ENCODE measurements at regions not wholly inside any gene's neighbourhood (a gene's known extent, or its start where the extent isn't known, plus 50 kb on each side); places are given as distances from the start of the nearest gene placed in this dataset.

- no peak for DNase-seq (ENCODE audit: low spot score)
Measured at GRCh38 chr3:194804796-194805195, 119.1 kb downstream of the FAM43A start.

GRCh38 chr3:194805546-194805945 lies 119.9 kb downstream of the FAM43A start:
- no peak for DNase-seq (ENCODE audit: low spot score)

- DNase-seq (ENCODE audit: low spot score): no peak
Measured at GRCh38 chr3:194806991-194807630, 121.4 kb downstream of the FAM43A start.

GRCh38 chr3:194808640-194809097 lies 123.0 kb downstream of the FAM43A start:
- DNase-seq (ENCODE audit: low spot score): no peak

GRCh38 chr3:194809382-194809781 lies 123.7 kb downstream of the FAM43A start:
- DNase-seq (ENCODE audit: low spot score): no peak

- no peak for DNase-seq (ENCODE audit: low spot score)
Measured at GRCh38 chr3:194810076-194810475, 124.4 kb downstream of the FAM43A start.

GRCh38 chr3:194811118-194811517 lies 125.4 kb downstream of the FAM43A start:
- no peak for DNase-seq (ENCODE audit: low spot score)

GRCh38 chr3:194812176-194812575 lies 126.5 kb downstream of the FAM43A start:
- DNase-seq (ENCODE audit: low spot score): no peak

GRCh38 chr3:194814878-194815357 lies 129.2 kb downstream of the FAM43A start:
- DNase-seq (ENCODE audit: low spot score): no peak

GRCh38 chr3:194816748-194817591 lies 131.3 kb downstream of the FAM43A start:
- no peak for DNase-seq (ENCODE audit: low spot score)

- no peak for DNase-seq (ENCODE audit: low spot score)
Measured at GRCh38 chr3:194817592-194817930, 131.9 kb downstream of the FAM43A start.

- no peak for DNase-seq (ENCODE audit: low spot score)
Measured at GRCh38 chr3:194817936-194818335, 132.3 kb downstream of the FAM43A start.

- DNase-seq (ENCODE audit: low spot score): no peak
Measured at GRCh38 chr3:194824100-194824499, 138.4 kb downstream of the FAM43A start.

GRCh38 chr3:194824701-194825111 lies 139.0 kb downstream of the FAM43A start:
- no peak for DNase-seq (ENCODE audit: low spot score)

- no peak for DNase-seq (ENCODE audit: low spot score)
Measured at GRCh38 chr3:194826594-194826993, 140.9 kb downstream of the FAM43A start.

GRCh38 chr3:194827486-194827885 lies 141.8 kb downstream of the FAM43A start:
- DNase-seq (ENCODE audit: low spot score): no peak

GRCh38 chr3:194828116-194828515 lies 142.4 kb downstream of the FAM43A start:
- DNase-seq (ENCODE audit: low spot score): no peak

GRCh38 chr3:194828926-194829325 lies 143.2 kb downstream of the FAM43A start:
- no peak for DNase-seq (ENCODE audit: low spot score)

- no peak for DNase-seq (ENCODE audit: low spot score)
Measured at GRCh38 chr3:194830401-194830800, 144.7 kb downstream of the FAM43A start.

GRCh38 chr3:194830978-194831377 lies 145.3 kb downstream of the FAM43A start:
- DNase-seq (ENCODE audit: low spot score): no peak

GRCh38 chr3:194832346-194833104 lies 146.8 kb downstream of the FAM43A start:
- no peak for DNase-seq (ENCODE audit: low spot score)

GRCh38 chr3:194833114-194833910 lies 147.6 kb downstream of the FAM43A start:
- DNase-seq (ENCODE audit: low spot score): no peak

All from HuH-7.5 (cell line).